A549 (cell line): ENCODE measurements at regions not wholly inside any gene's neighbourhood (a gene's known extent, or its start where the extent isn't known, plus 50 kb on each side); places are given as distances from the start of the nearest gene placed in this dataset.

Experiments
- BHLHE40 ChIP-seq: IDR thresholded peaks from 2 replicates; pipeline ENCODE4 v1.6.1; 2012; ENCODE audit warnings: low read depth, low read length, inconsistent platforms
- CHD2 ChIP-seq: fragments of 150-350 bp; IDR thresholded peaks from 2 replicates; pipeline ENCODE4 v1.6.1; 2014; ENCODE audit warnings: low read length; ENCODE audit not compliant: partially characterized antibody
- CTCF ChIP-seq: fragments of >200 bp; sonication (Bioruptor Twin); formaldehyde crosslinking; IDR thresholded peaks from 3 replicates; pipeline ENCODE4 v1.5.1; 2016
- GATA3 ChIP-seq: IDR thresholded peaks from 2 replicates; pipeline ENCODE4 v1.6.1; 2012; ENCODE audit warnings: borderline replicate concordance
- MAX ChIP-seq: IDR thresholded peaks from 2 replicates; pipeline ENCODE4 v1.6.1; 2012
- MYC ChIP-seq: IDR thresholded peaks from 2 replicates; pipeline ENCODE4 v1.6.1; 2012; ENCODE audit warnings: mild to moderate bottlenecking, inconsistent platforms, low read length, improper control_type of control experiment, borderline replicate concordance
- NR3C1 ChIP-seq: fragments of >200 bp; sonication (Bioruptor Twin); formaldehyde crosslinking; IDR thresholded peaks from 3 replicates; pipeline ENCODE4 v1.6.1; 2017
- ZC3H11A ChIP-seq: fragments of 450-650 bp; IDR thresholded peaks from 2 replicates; pipeline ENCODE4 v1.6.1; 2014; ENCODE audit warnings: antibody characterized with exemption, mild to moderate bottlenecking

GRCh38 chr6:19127081-19127480 lies 710.1 kb upstream of the ID4 start:
- no peak for TF ChIP-seq CTCF
- TF ChIP-seq CHD2 = no peak
- TF ChIP-seq MYC = no peak
- no peak for TF ChIP-seq NR3C1
- no peak for TF ChIP-seq MAX
- TF ChIP-seq GATA3 = no peak
- no peak for TF ChIP-seq ZC3H11A
- TF ChIP-seq BHLHE40 = no peak
